Neuronal stem cell (in vitro differentiated cells): ENCODE measurements at regions not wholly inside any gene's neighbourhood (a gene's known extent, or its start where the extent isn't known, plus 50 kb on each side); places are given as distances from the start of the nearest gene placed in this dataset.
A peak's percentile ranks its signal among the peaks of the same experiment; 100 is the strongest.

Source experiments
- DNase-seq: peaks from one replicate; pipeline ENCODE4 v3.0.0-alpha.2; 2013; ENCODE audit warnings: low spot score
- H2AFZ ChIP-seq: one replicate; pipeline ENCODE4 v1.6.1; 2013; ENCODE audit warnings: mild to moderate bottlenecking, low read length, inconsistent platforms
- H2AK5ac ChIP-seq: 2 replicates; pipeline ENCODE4 v1.6.1; 2013; ENCODE audit warnings: low read depth, mild to moderate bottlenecking, inconsistent platforms, low read length, moderate library complexity, mixed read lengths
- H2BK120ac ChIP-seq: 2 replicates; pipeline ENCODE4 v1.6.1; 2013; ENCODE audit warnings: low read depth, mild to moderate bottlenecking, inconsistent platforms, low read length, moderate library complexity, mixed read lengths
- H2BK12ac ChIP-seq: one replicate; pipeline ENCODE4 v1.6.1; 2013; ENCODE audit warnings: low read length, inconsistent platforms
- H2BK15ac ChIP-seq: 2 replicates; pipeline ENCODE4 v1.6.1; 2013; ENCODE audit warnings: mild to moderate bottlenecking, low read length, inconsistent platforms, mixed read lengths
- H2BK5ac ChIP-seq: one replicate; pipeline ENCODE4 v1.6.1; 2013; ENCODE audit warnings: inconsistent platforms, mild to moderate bottlenecking, low read length, moderate library complexity
- H3K14ac ChIP-seq: one replicate; pipeline ENCODE4 v1.6.1; 2013; ENCODE audit warnings: low read length, inconsistent platforms
- H3K18ac ChIP-seq: 2 replicates; pipeline ENCODE4 v1.6.1; 2013; ENCODE audit warnings: low read length, inconsistent platforms
- H3K23ac ChIP-seq: 2 replicates; pipeline ENCODE4 v1.6.1; 2013; ENCODE audit warnings: low read depth, mild to moderate bottlenecking, mixed read lengths, low read length, inconsistent platforms; ENCODE audit not compliant: poor library complexity
- H3K27ac ChIP-seq: replicated peaks from 3 replicates; pipeline ENCODE4 v1.5.1; 2013; ENCODE audit warnings: low read length, inconsistent platforms
- H3K27me3 ChIP-seq, 3 experiments: 2 replicates each; pipeline ENCODE4 v1.6.1; 2013; ENCODE audit warnings: low read length in 3 of 3, mild to moderate bottlenecking in 2 of 3, inconsistent platforms in 1 of 3, low read depth in 1 of 3, mixed read lengths in 1 of 3, moderate library complexity in 1 of 3; ENCODE audit not compliant: control insufficient read depth in 3 of 3, insufficient read depth in 3 of 3
- H3K36me3 ChIP-seq, 2 donors: replicated peaks in 1 of 2; 2 replicates each; pipeline ENCODE4 v1.6.1; 2013; ENCODE audit warnings: low read length in 2 of 2; ENCODE audit not compliant: control insufficient read depth in 2 of 2, insufficient read depth in 2 of 2
- H3K4ac ChIP-seq: 2 replicates; pipeline ENCODE4 v1.6.1; 2013; ENCODE audit warnings: inconsistent platforms, mild to moderate bottlenecking, low read length, moderate library complexity
- H3K4me1 ChIP-seq, 2 donors: 1 replicate in 1 of 2; 2 replicates in 1 of 2; pipeline ENCODE4 v1.6.1; 2013; ENCODE audit warnings: low read length in 2 of 2, low read depth in 1 of 2; ENCODE audit not compliant: control insufficient read depth in 2 of 2, insufficient read depth in 1 of 2
- H3K4me2 ChIP-seq: one replicate; pipeline ENCODE4 v1.6.1; 2013; ENCODE audit warnings: mild to moderate bottlenecking, low read length, inconsistent platforms; ENCODE audit not compliant: insufficient read depth, poor library complexity, severe bottlenecking
- H3K4me3 ChIP-seq, 2 donors: 2 replicates each; pipeline ENCODE4 v1.5.1; 2013; ENCODE audit warnings: low read length in 2 of 2, mild to moderate bottlenecking in 2 of 2, inconsistent platforms in 1 of 2, moderate library complexity in 1 of 2
- H3K79me1 ChIP-seq: one replicate; pipeline ENCODE4 v1.6.1; 2013; ENCODE audit warnings: low read depth, mild to moderate bottlenecking, inconsistent platforms, low read length, moderate library complexity
- H3K9ac ChIP-seq: one replicate; pipeline ENCODE4 v1.6.1; 2013; ENCODE audit warnings: mild to moderate bottlenecking, low read depth, low read length, inconsistent platforms; ENCODE audit not compliant: poor library complexity
- H3K9me3 ChIP-seq, 2 donors: replicated peaks in 1 of 2; 2 replicates each; pipeline versions ENCODE3 to v1.6.1; 2013; ENCODE audit warnings: low read length in 2 of 2, mild to moderate bottlenecking in 2 of 2, inconsistent platforms in 1 of 2, low read depth in 1 of 2, mixed read lengths in 1 of 2, moderate library complexity in 1 of 2; ENCODE audit not compliant: control insufficient read depth in 2 of 2, insufficient read depth in 1 of 2
- H4K8ac ChIP-seq: one replicate; pipeline ENCODE4 v1.6.1; 2013; ENCODE audit warnings: low read depth, mild to moderate bottlenecking, inconsistent platforms, low read length, moderate library complexity
- H4K91ac ChIP-seq: one replicate; pipeline ENCODE4 v1.6.1; 2013; ENCODE audit warnings: low read length, low read depth, mild to moderate bottlenecking, inconsistent platforms; ENCODE audit not compliant: poor library complexity
- WGBS, 2 donors: extraction: QIAGEN DNeasy Blood & Tissue Kit; methylation state at CpG; one replicate each; pipeline ENCODE4 v1.1.7; 2013; ENCODE audit warnings: missing lambda C conversion rate in 2 of 2, mixed read lengths in 1 of 2; ENCODE audit not compliant: insufficient read length in 2 of 2, insufficient replicate concordance in 1 of 2; ENCODE audit errors: extremely low coverage in 2 of 2; 5-methylcytosine and 5-hydroxymethylcytosine counted together

DNA sequence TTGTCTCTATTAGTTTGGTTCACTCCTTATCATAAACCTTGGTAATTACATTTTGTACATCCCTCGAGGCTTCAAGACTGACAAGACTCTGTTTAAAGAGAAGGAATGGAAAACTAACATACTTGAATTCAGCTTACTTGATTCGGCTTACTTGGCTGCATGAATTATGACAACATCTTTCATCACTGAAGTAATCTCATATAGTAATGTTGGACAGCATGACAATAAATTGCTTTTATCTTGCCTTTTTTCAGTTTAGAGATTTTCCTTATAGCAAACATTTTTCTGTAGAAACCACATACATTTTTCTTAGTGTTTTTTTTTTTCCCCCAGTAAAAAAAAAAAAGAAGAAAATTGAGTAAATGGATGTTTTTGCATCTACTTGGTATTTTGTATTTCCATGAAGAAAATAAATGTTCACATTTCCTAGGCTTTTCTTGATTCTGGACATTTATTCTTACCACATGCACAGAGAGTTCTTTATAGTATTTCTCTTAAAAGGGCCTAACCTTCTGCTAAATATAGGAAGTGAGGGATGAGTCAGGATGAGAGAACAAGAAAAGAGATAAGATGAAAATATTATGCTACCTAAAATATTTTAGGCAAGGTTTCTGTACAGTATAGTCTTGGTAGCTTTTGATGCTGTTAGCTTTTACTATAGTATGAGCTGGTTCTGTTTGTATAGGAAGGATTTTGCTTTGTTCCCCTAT lies 101.0 kb upstream of the HDGFL1 start:
- Histone ChIP-seq H3K4me3 (no peak overlapping the region), H2BK120ac (no peak overlapping the region), H3K9me3 (peaks cover 0 to 4% of the 10 kb centered on the region in 2 donors), H3K36me3 (no peaks in the 10 kb centered on the region), H4K91ac (no peak overlapping the region), H3K4me2 (no peak overlapping the region), H3K27me3 (no peaks in the 10 kb centered on the region), H3K4ac (no peak overlapping the region), H3K79me1 (no peaks in the 10 kb centered on the region), H3K4me1 (peaks cover 5 to 9% of the 10 kb centered on the region in 2 donors), H2BK5ac (no peak overlapping the region), H2AK5ac (no peak overlapping the region), H3K27ac (no peak overlapping the region), H3K9ac (no peak overlapping the region), H2BK15ac (no peak overlapping the region), H3K18ac (no peak overlapping the region), H2BK12ac (no peak overlapping the region), H4K8ac (no peak overlapping the region), H2AFZ (peak overlapping the region; percentile 6), H3K23ac (no peak overlapping the region), H3K14ac (no peak overlapping the region)
- DNase-seq = no peak
- no CpG with 5 or more reads among the region's 2 CpGs for WGBS, 2 donors

DNA sequence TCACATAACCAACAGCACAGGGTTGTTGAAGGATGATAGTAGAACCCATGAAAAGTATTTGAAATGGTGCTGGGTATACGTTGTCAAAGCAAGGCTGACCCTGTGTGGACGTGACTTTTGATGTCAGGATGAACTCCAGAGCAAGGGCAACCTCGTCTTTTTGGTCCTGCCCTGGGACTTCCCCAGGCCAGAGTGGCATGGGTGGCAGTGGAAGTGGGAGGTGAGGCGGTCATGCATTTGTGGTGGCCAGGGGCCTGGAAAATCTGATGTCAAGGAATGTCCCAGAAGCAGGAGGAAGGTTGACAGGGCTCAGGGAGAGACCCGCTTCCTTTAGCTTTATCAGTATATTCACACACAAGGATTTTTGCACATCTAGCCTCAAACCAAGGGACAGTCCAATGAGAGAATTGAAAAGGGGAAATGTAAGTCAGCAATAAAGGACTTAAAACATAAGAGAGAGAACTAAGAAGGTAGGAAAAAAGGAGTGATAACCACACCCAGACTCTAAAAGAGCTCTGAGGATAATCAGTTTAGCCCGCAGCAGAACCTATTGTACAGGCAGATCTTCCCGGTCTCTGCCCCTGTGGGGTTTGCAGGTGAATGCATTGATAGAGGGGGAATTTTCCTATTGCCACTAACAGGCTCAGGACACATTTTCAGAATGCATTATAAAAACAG lies 98.8 kb upstream of the HDGFL1 start:
- Histone ChIP-seq H3K36me3 (no peaks in the 10 kb centered on the region), H3K9ac (no peak overlapping the region), H2BK15ac (no peak overlapping the region), H3K4me1 (peaks cover 5 to 9% of the 10 kb centered on the region in 2 donors), H3K79me1 (no peaks in the 10 kb centered on the region), H2AFZ (peak overlapping the region; percentile 45), H3K4ac (no peak overlapping the region), H2BK12ac (no peak overlapping the region), H2BK120ac (no peak overlapping the region), H3K9me3 (no peaks in the 10 kb centered on the region), H4K8ac (no peak overlapping the region), H2AK5ac (no peak overlapping the region), H3K14ac (no peak overlapping the region), H4K91ac (peak overlapping the region; percentile 65), H3K23ac (no peak overlapping the region), H2BK5ac (no peak overlapping the region), H3K27ac (no peak overlapping the region), H3K18ac (peak overlapping the region; percentile 76), H3K4me2 (no peak overlapping the region), H3K27me3 (no peaks in the 10 kb centered on the region), H3K4me3 (no peak overlapping the region)
- WGBS, 2 donors = no CpG with 5 or more reads among the region's 7 CpGs
- no peak for DNase-seq

GRCh38 chr6:22471132-22471690 lies 98.2 kb upstream of the HDGFL1 start:
- Histone ChIP-seq H3K4ac (no peak overlapping the region), H3K4me3 (no peak overlapping the region), H3K9me3 (no peaks in the 10 kb centered on the region), H4K91ac (no peak overlapping the region), H2AFZ (peak overlapping the region; percentile 45), H2BK120ac (no peak overlapping the region), H3K9ac (no peak overlapping the region), H2AK5ac (no peak overlapping the region), H3K4me1 (peaks cover 5 to 9% of the 10 kb centered on the region in 2 donors), H3K36me3 (no peaks in the 10 kb centered on the region), H2BK15ac (no peak overlapping the region), H3K79me1 (no peaks in the 10 kb centered on the region), H4K8ac (no peak overlapping the region), H3K27me3 (no peaks in the 10 kb centered on the region), H3K4me2 (no peak overlapping the region), H3K18ac (no peak overlapping the region), H3K23ac (no peak overlapping the region), H2BK12ac (no peak overlapping the region), H2BK5ac (no peak overlapping the region), H3K27ac (no peak overlapping the region), H3K14ac (no peak overlapping the region)
- DNase-seq = no peak
- no CpG with 5 or more reads among the region's 4 CpGs for WGBS, 2 donors

- Histone ChIP-seq H3K79me1 (no peaks in the 10 kb centered on the region), H2AFZ (no peak overlapping the region), H3K23ac (no peak overlapping the region), H2BK5ac (no peak overlapping the region), H3K27ac (no peak overlapping the region), H4K8ac (no peak overlapping the region), H3K27me3 (no peaks in the 10 kb centered on the region), H3K4ac (no peak overlapping the region), H2BK12ac (no peak overlapping the region), H2AK5ac (no peak overlapping the region), H3K4me3 (no peak overlapping the region), H4K91ac (no peak overlapping the region), H2BK15ac (no peak overlapping the region), H3K14ac (no peak overlapping the region), H3K9me3 (no peaks in the 10 kb centered on the region), H3K36me3 (no peaks in the 10 kb centered on the region), H3K4me1 (peaks cover 5 to 6% of the 10 kb centered on the region in 2 donors), H3K4me2 (no peak overlapping the region), H3K9ac (no peak overlapping the region), H2BK120ac (no peak overlapping the region), H3K18ac (no peak overlapping the region)
- WGBS, 2 donors = no CpG with 5 or more reads among the region's 4 CpGs
- no peak for DNase-seq
Observed at GRCh38 chr6:22471746-22472145, 97.6 kb upstream of the HDGFL1 start.
